IMR-90 (cell line): ENCODE measurements at regions not wholly inside any gene's neighbourhood (a gene's known extent, or its start where the extent isn't known, plus 50 kb on each side); places are given as distances from the start of the nearest gene placed in this dataset.

ENCODE experiments used
- ATAC-seq: fragments of 200-7000 bp; cut with Tn5 transposase; 2 replicates; pipeline ENCODE4 v1.9.1; 2020; ENCODE audit warnings: low read depth, mild to moderate bottlenecking, moderate library complexity
- BruUV-seq: library from RNA; stranded (reverse); fragments of 400-500 nt; replicated peaks from 2 replicates; lab custom pipeline; 2021; lab: Mats Ljungman, UMichigan
- CTCF ChIA-PET: fragments of 300-600 bp; formaldehyde crosslinking; extraction: SDS; loops from one replicate; lab custom pipeline; 2021; ENCODE audit warnings: antibody characterized with exemption; lab: Yijun Ruan, JAX
- POLR2A ChIA-PET: fragments of 300-600 bp; sonication (Branson Sonifier 250); formaldehyde crosslinking; loops from one replicate; lab custom pipeline; 2022; ENCODE audit warnings: antibody characterized with exemption; ENCODE audit not compliant: unreplicated experiment; lab: Charles Lee
- DNase-seq: peaks from one replicate; pipeline ENCODE4 v3.0.0; 2013
- H2AFZ ChIP-seq: replicated peaks from 2 replicates; pipeline ENCODE3; 2013; ENCODE audit warnings: low read length, mild to moderate bottlenecking; ENCODE audit not compliant: poor library complexity
- H2AK5ac ChIP-seq: 2 replicates; pipeline ENCODE4 v1.6.1; 2013; ENCODE audit warnings: low read depth, low read length, inconsistent platforms
- H2AK9ac ChIP-seq: replicated peaks from 2 replicates; pipeline ENCODE3; 2013; ENCODE audit warnings: mild to moderate bottlenecking, low read depth, low read length, moderate library complexity; ENCODE audit not compliant: poor library complexity
- H2BK120ac ChIP-seq: 2 replicates; pipeline ENCODE4 v1.6.1; 2013; ENCODE audit warnings: low read depth, low read length, inconsistent platforms
- H2BK15ac ChIP-seq: 3 replicates; pipeline ENCODE4 v1.6.1; 2013; ENCODE audit warnings: low read depth, low read length, inconsistent platforms
- H2BK20ac ChIP-seq: 2 replicates; pipeline ENCODE4 v1.6.1; 2013; ENCODE audit warnings: low read depth, mild to moderate bottlenecking, inconsistent platforms, low read length, moderate library complexity
- H2BK5ac ChIP-seq: 2 replicates; pipeline ENCODE4 v1.6.1; 2013; ENCODE audit warnings: mild to moderate bottlenecking, low read depth, low read length, inconsistent platforms; ENCODE audit not compliant: poor library complexity, severe bottlenecking
- H3K14ac ChIP-seq: replicated peaks from 2 replicates; pipeline ENCODE4 v1.6.1; 2013; ENCODE audit warnings: low read depth, low read length, inconsistent platforms
- H3K18ac ChIP-seq: 2 replicates; pipeline ENCODE4 v1.6.1; 2013; ENCODE audit warnings: low read depth, low read length, control low read depth
- H3K23ac ChIP-seq: 2 replicates; pipeline ENCODE4 v1.6.1; 2013; ENCODE audit warnings: low read depth, low read length, inconsistent platforms
- H3K27ac ChIP-seq: 2 replicates; pipeline ENCODE4 v1.5.1; 2013; ENCODE audit warnings: mild to moderate bottlenecking, control low read depth, low read length; ENCODE audit not compliant: insufficient read depth
- H3K27me3 ChIP-seq: 2 replicates; pipeline ENCODE4 v1.6.1; 2013; ENCODE audit warnings: low read length; ENCODE audit not compliant: control insufficient read depth, insufficient read depth
- H3K36me3 ChIP-seq: 2 replicates; pipeline ENCODE4 v1.6.1; 2013; ENCODE audit warnings: low read length, mixed read lengths; ENCODE audit not compliant: control insufficient read depth, insufficient read depth
- H3K4ac ChIP-seq: 2 replicates; pipeline ENCODE4 v1.6.1; 2013; ENCODE audit warnings: low read depth, low read length, inconsistent platforms
- H3K4me1 ChIP-seq: 2 replicates; pipeline ENCODE4 v1.6.1; 2013; ENCODE audit warnings: low read length, mixed read lengths; ENCODE audit not compliant: control insufficient read depth, insufficient read depth
- H3K4me2 ChIP-seq: 2 replicates; pipeline ENCODE4 v1.6.1; 2013; ENCODE audit warnings: low read depth, mild to moderate bottlenecking, control low read depth, low read length, moderate library complexity
- H3K4me3 ChIP-seq: 2 replicates; pipeline ENCODE4 v1.5.1; 2013; ENCODE audit warnings: low read depth, mild to moderate bottlenecking, control low read depth, low read length, moderate library complexity; ENCODE audit not compliant: insufficient read depth
- H3K56ac ChIP-seq: 2 replicates; pipeline ENCODE4 v1.6.1; 2013; ENCODE audit warnings: low read length, inconsistent platforms; ENCODE audit not compliant: insufficient read depth; ENCODE audit errors: extremely low read depth
- H3K79me1 ChIP-seq, 2 experiments: 2 replicates each; pipeline ENCODE4 v1.6.1; 2013; ENCODE audit warnings: low read length in 2 of 2, inconsistent platforms in 1 of 2, low read depth in 1 of 2
- H3K9ac ChIP-seq: 2 replicates; pipeline ENCODE4 v1.6.1; 2013; ENCODE audit warnings: low read depth, low read length, control low read depth
- H3K9me1 ChIP-seq: 2 replicates; pipeline ENCODE4 v1.6.1; 2013; ENCODE audit warnings: low read length, inconsistent platforms; ENCODE audit not compliant: insufficient read depth
- H3K9me3 ChIP-seq: 2 replicates; pipeline ENCODE4 v1.6.1; 2013; ENCODE audit warnings: low read length; ENCODE audit not compliant: control insufficient read depth, insufficient read depth
- H4K20me1 ChIP-seq: 2 replicates; pipeline ENCODE4 v1.6.1; 2013; ENCODE audit warnings: low read length, inconsistent platforms; ENCODE audit not compliant: insufficient read depth
- H4K5ac ChIP-seq: 2 replicates; pipeline ENCODE4 v1.6.1; 2013; ENCODE audit warnings: mild to moderate bottlenecking, low read depth, low read length, control low read depth
- H4K8ac ChIP-seq, 2 experiments: 2 replicates each; pipeline ENCODE4 v1.6.1; 2013; ENCODE audit warnings: low read depth in 2 of 2, low read length in 2 of 2, control low read depth in 1 of 2, inconsistent platforms in 1 of 2
- H4K91ac ChIP-seq: 2 replicates; pipeline ENCODE4 v1.6.1; 2013; ENCODE audit warnings: low read depth, low read length, inconsistent platforms; ENCODE audit not compliant: insufficient read depth
- BHLHE40 ChIP-seq: fragments of 150-350 bp; IDR thresholded peaks from 2 replicates; pipeline ENCODE4 v1.6.1; 2016; ENCODE audit warnings: mild to moderate bottlenecking, low read depth, low read length
- CEBPB ChIP-seq: IDR thresholded peaks from 2 replicates; pipeline ENCODE4 v1.6.1; 2012; ENCODE audit warnings: low read depth, low read length, improper control_type of control experiment
- CHD1 ChIP-seq: IDR thresholded peaks from 2 replicates; pipeline ENCODE4 v1.6.1; 2012; ENCODE audit warnings: low read depth, low read length, improper control_type of control experiment
- FOS ChIP-seq: fragments of 150-350 bp; IDR thresholded peaks from 2 replicates; pipeline ENCODE4 v1.6.1; 2016; ENCODE audit warnings: low read depth, low read length
- MAFK ChIP-seq: IDR thresholded peaks from 2 replicates; pipeline ENCODE4 v1.6.1; 2012; ENCODE audit warnings: low read depth, low read length, improper control_type of control experiment
- MAZ ChIP-seq: IDR thresholded peaks from 2 replicates; pipeline ENCODE4 v1.6.1; 2012; ENCODE audit warnings: low read depth, mild to moderate bottlenecking, low read length, improper control_type of control experiment, moderate library complexity, borderline replicate concordance
- MXI1 ChIP-seq: IDR thresholded peaks from 2 replicates; pipeline ENCODE4 v1.6.1; 2012; ENCODE audit warnings: low read depth, mild to moderate bottlenecking, low read length, moderate library complexity, borderline replicate concordance
- NFE2L2 ChIP-seq: fragments of 150-350 bp; IDR thresholded peaks from 2 replicates; pipeline ENCODE4 v1.6.1; 2016; ENCODE audit warnings: low read depth, mild to moderate bottlenecking, low read length
- POLR2A ChIP-seq: IDR thresholded peaks from 2 replicates; pipeline ENCODE4 v1.6.1; 2012; ENCODE audit warnings: mild to moderate bottlenecking, low read depth, low read length
- RAD21 ChIP-seq: IDR thresholded peaks from 2 replicates; pipeline ENCODE4 v1.6.1; 2012; ENCODE audit warnings: low read length, improper control_type of control experiment
- RCOR1 ChIP-seq: IDR thresholded peaks from 2 replicates; pipeline ENCODE4 v1.6.1; 2012; ENCODE audit warnings: mild to moderate bottlenecking, low read length, improper control_type of control experiment; ENCODE audit not compliant: insufficient replicate concordance
- RFX5 ChIP-seq: IDR thresholded peaks from 2 replicates; pipeline ENCODE4 v1.8.0; 2012; ENCODE audit warnings: low read depth, mild to moderate bottlenecking, low read length, moderate library complexity
- SMC3 ChIP-seq: fragments of 150-350 bp; IDR thresholded peaks from 2 replicates; pipeline ENCODE4 v1.6.1; 2016; ENCODE audit warnings: low read depth, mild to moderate bottlenecking, antibody characterized with exemption, low read length, moderate library complexity
- WGBS, 2 experiments: methylation state at CpG; one replicate each; pipeline versions ENCODE4 v1.1.5 to v1.1.7; 2013; ENCODE audit warnings: missing lambda C conversion rate in 2 of 2; ENCODE audit not compliant: insufficient read length in 1 of 2; ENCODE audit errors: extremely low coverage in 2 of 2; 5-methylcytosine and 5-hydroxymethylcytosine counted together
- dilution Hi-C: fragments of 300-500 bp; cut with HindIII; formaldehyde crosslinking; loops from one replicate; pipeline ENCODE4 v1.14.3; 2018; ENCODE audit warnings: low sequenced_read_pairs; ENCODE audit not compliant: unreplicated experiment
- in situ Hi-C: fragments of 300-500 bp; cut with MboI; formaldehyde crosslinking; loops from 3 replicates; pipeline ENCODE4 v1.14.3; 2019; ENCODE audit warnings: low sequenced_read_pairs, inconsistent platforms, mixed read lengths
- intact Hi-C: fragments of 100-400 bp; cut with micrococcal nuclease; formaldehyde crosslinking; loops from 2 replicates; pipeline ENCODE4 v1.10.0; 2022
- TF ChIP-seq, protein P1 (sequence below): fragments of 150-350 bp; IDR thresholded peaks from 2 replicates; pipeline ENCODE4 v1.6.1; 2016; ENCODE audit warnings: low read depth, mild to moderate bottlenecking, low read length, moderate library complexity, borderline replicate concordance
- TF ChIP-seq, protein P2 (sequence below): fragments of 150-350 bp; IDR thresholded peaks from 2 replicates; pipeline ENCODE4 v1.6.1; 2017; ENCODE audit warnings: mild to moderate bottlenecking, antibody characterized with exemption, low read length, low read depth
- TF ChIP-seq, protein P3 (sequence below): conservative IDR thresholded peaks from 2 replicates; pipeline ENCODE4 v1.5.1; 2012; ENCODE audit warnings: mild to moderate bottlenecking, low read depth, low read length, improper control_type of control experiment

DNA sequence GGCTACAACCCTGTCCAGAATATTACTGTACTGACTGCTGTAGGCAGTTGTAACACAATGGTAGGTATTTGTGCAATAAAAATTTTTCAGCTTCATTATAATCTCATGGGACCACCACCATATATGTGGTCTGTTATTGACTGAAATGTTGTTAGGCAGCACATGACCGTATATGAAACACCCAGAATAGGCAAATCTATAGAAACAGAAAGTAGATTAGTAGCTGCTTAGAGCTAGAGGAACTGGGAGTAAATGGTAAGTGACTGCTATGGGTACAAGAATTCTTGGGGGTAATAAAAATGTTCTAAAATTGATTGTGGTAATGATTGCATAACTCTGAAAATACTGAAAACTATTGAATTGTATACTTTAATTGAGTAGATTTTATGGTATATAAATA is 185.7 kb downstream of the ESM1 start:
- Histone ChIP-seq H3K9ac (no peak overlapping the region), H3K23ac (no peak overlapping the region), H2BK120ac (no peak overlapping the region), H2BK20ac (no peak overlapping the region), H3K4ac (no peak overlapping the region), H3K79me1 (no peaks in the 10 kb centered on the region), H3K36me3 (no peaks in the 10 kb centered on the region), H3K27me3 (no peaks in the 10 kb centered on the region), H4K5ac (no peak overlapping the region), H3K56ac (no peak overlapping the region), H3K9me1 (no peaks in the 10 kb centered on the region; the same call in 1 of the 2 replicates), H4K91ac (no peak overlapping the region), H2BK15ac (no peak overlapping the region), H3K4me2 (no peak overlapping the region), H3K4me1 (peaks cover 6% of the 10 kb centered on the region), H3K9me3 (no peaks in the 10 kb centered on the region), H2AK5ac (no peak overlapping the region; the same call in 1 of the 2 replicates), H4K20me1 (no peaks in the 10 kb centered on the region), H3K4me3 (no peak overlapping the region), H3K27ac (no peak overlapping the region), H2AFZ (no peak overlapping the region), H2AK9ac (no peak overlapping the region), H4K8ac (no peak overlapping the region), H3K18ac (no peak overlapping the region), H2BK5ac (no peak overlapping the region), H3K14ac (no peak overlapping the region)
- intact Hi-C loops: loop anchor here (5.0 kb wide), 1 partner anchor 42 kb away; no protein-coding TSS in a partner anchor
- in situ Hi-C loops: no loop called here
- BruUV-seq: no TSS peak
- ATAC-seq: no peak
- no peak for DNase-seq
- dilution Hi-C loops: no loop called here
- TF ChIP-seq BHLHE40 (no peak), CHD1 (no peak), NFE2L2 (no peak), MAFK (no peak), POLR2A (no peak), RCOR1 (no peak), MXI1 (no peak), RAD21 (no peak), CEBPB (no peak), RFX5 (no peak), MAZ (no peak), SMC3 (no peak), FOS (no peak)
- TF ChIP-seq, protein P1, sequence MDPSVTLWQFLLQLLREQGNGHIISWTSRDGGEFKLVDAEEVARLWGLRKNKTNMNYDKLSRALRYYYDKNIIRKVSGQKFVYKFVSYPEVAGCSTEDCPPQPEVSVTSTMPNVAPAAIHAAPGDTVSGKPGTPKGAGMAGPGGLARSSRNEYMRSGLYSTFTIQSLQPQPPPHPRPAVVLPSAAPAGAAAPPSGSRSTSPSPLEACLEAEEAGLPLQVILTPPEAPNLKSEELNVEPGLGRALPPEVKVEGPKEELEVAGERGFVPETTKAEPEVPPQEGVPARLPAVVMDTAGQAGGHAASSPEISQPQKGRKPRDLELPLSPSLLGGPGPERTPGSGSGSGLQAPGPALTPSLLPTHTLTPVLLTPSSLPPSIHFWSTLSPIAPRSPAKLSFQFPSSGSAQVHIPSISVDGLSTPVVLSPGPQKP: no peak
- TF ChIP-seq, protein P2, sequence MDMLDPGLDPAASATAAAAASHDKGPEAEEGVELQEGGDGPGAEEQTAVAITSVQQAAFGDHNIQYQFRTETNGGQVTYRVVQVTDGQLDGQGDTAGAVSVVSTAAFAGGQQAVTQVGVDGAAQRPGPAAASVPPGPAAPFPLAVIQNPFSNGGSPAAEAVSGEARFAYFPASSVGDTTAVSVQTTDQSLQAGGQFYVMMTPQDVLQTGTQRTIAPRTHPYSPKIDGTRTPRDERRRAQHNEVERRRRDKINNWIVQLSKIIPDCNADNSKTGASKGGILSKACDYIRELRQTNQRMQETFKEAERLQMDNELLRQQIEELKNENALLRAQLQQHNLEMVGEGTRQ: no peak
- TF ChIP-seq, protein P3, sequence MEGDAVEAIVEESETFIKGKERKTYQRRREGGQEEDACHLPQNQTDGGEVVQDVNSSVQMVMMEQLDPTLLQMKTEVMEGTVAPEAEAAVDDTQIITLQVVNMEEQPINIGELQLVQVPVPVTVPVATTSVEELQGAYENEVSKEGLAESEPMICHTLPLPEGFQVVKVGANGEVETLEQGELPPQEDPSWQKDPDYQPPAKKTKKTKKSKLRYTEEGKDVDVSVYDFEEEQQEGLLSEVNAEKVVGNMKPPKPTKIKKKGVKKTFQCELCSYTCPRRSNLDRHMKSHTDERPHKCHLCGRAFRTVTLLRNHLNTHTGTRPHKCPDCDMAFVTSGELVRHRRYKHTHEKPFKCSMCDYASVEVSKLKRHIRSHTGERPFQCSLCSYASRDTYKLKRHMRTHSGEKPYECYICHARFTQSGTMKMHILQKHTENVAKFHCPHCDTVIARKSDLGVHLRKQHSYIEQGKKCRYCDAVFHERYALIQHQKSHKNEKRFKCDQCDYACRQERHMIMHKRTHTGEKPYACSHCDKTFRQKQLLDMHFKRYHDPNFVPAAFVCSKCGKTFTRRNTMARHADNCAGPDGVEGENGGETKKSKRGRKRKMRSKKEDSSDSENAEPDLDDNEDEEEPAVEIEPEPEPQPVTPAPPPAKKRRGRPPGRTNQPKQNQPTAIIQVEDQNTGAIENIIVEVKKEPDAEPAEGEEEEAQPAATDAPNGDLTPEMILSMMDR: no peak
- ChIA-PET POLR2A (no interaction called here), CTCF (no interaction called here)
- no CpG with 5 or more reads among the region's 1 CpG for WGBS, 2 experiments
